D721Med (cell line): ENCODE measurements at regions not wholly inside any gene's neighbourhood (a gene's known extent, or its start where the extent isn't known, plus 50 kb on each side); places are given as distances from the start of the nearest gene placed in this dataset.

Experiments used
- DNase-seq: peaks from one replicate; pipeline ENCODE4 v3.0.0; 2011; ENCODE audit warnings: low spot score; ENCODE audit not compliant: insufficient read length
- FAIRE-seq: peaks from 2 replicates; lab custom pipeline; 2011; peaks lifted over from hg19 to GRCh38; lab: Jason Lieb, UNC
- TF ChIP-seq, protein P1 (sequence below): IDR thresholded peaks from 2 replicates; pipeline ENCODE4 v1.5.1; 2012; ENCODE audit warnings: mild to moderate bottlenecking, control low read depth; ENCODE audit not compliant: insufficient read depth; ENCODE audit errors: missing control alignments

DNA sequence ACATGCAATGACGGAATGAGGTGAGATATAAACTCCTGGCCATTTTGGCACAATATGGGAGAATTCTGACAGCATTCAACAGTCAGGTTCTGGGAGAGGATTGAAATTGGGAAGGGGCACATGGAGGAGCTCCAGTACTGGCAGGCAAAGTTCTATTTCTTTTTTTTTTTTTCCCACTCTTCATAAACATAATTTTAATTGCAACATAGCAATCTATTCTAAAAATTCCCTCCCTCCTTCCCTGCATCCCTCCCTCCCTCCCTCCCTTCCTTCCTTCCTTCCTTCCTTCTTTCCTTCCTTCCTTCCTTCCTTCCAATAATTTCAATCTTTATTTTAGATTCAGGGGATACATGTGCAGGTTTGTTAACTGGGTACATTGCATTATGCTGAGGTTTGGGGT, 93.2 kb downstream of the PTCSC3 start:
- FAIRE-seq (no peak), DNase-seq (no peak)
- TF ChIP-seq, protein P1, sequence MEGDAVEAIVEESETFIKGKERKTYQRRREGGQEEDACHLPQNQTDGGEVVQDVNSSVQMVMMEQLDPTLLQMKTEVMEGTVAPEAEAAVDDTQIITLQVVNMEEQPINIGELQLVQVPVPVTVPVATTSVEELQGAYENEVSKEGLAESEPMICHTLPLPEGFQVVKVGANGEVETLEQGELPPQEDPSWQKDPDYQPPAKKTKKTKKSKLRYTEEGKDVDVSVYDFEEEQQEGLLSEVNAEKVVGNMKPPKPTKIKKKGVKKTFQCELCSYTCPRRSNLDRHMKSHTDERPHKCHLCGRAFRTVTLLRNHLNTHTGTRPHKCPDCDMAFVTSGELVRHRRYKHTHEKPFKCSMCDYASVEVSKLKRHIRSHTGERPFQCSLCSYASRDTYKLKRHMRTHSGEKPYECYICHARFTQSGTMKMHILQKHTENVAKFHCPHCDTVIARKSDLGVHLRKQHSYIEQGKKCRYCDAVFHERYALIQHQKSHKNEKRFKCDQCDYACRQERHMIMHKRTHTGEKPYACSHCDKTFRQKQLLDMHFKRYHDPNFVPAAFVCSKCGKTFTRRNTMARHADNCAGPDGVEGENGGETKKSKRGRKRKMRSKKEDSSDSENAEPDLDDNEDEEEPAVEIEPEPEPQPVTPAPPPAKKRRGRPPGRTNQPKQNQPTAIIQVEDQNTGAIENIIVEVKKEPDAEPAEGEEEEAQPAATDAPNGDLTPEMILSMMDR, result no peak

DNA sequence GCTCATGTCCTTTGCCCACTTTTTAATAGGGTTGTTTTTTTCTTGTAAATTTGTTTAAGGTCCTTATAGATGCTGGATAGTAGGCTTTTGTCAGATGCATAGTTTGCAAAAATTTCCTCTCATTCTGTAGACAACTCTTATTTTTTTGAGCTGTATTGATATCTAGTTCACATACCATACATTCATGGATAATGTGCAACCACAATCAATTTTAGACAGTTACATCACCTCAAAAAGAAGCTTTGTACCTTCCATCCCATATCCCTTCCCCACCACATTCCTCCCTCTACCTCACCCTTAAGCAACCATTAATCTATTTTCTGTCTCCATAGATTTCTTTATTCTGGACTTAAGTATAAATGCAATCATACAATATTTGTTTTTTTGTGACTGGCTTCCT, 98.4 kb downstream of the PTCSC3 start:
- FAIRE-seq (no peak), DNase-seq (no peak)
- TF ChIP-seq, protein P1, result no peak

DNA sequence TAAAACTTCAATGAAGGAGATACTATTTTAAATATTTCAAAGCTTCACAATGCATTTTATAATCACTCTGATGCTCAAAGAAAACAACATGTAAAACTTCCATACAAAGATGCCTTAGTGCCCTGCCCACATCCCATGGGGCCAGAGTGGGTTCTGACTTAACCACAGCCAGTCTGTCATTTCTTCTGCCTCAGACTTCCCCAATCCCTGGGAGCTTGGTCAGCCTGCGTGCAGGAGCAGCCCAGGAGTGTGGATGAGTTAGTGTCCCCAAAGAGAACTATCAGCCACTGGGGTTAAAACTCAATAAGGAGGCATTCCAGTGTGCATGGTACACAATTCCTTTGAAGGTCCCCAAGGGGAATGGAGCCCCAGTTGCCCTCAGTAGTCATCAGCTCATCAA, 100.3 kb downstream of the PTCSC3 start:
- no peak for FAIRE-seq
- DNase-seq, result no peak
- TF ChIP-seq, protein P1, result no peak

GRCh38 chr14:36075203-36075602, 101.3 kb downstream of the PTCSC3 start:
- no peak for DNase-seq
- no peak for FAIRE-seq
- TF ChIP-seq, protein P1, result no peak

DNA sequence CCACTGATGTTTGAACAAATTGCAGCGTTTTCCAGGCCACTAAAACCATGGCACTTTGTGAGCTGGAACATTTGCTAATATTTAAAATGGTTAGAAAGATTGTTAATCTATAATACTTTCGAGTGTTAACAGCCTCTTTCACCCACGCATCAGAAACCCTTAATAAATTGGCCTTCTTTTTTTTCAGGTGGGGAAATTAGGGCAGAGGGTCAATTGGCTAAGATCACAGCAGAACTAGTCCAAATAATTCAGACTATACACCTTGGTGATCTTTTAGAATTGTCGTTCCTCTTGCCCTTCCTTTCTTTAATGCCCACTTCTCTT, 105.8 kb downstream of the PTCSC3 start:
- DNase-seq (no peak), FAIRE-seq (no peak)
- TF ChIP-seq, protein P1, result no peak

DNA sequence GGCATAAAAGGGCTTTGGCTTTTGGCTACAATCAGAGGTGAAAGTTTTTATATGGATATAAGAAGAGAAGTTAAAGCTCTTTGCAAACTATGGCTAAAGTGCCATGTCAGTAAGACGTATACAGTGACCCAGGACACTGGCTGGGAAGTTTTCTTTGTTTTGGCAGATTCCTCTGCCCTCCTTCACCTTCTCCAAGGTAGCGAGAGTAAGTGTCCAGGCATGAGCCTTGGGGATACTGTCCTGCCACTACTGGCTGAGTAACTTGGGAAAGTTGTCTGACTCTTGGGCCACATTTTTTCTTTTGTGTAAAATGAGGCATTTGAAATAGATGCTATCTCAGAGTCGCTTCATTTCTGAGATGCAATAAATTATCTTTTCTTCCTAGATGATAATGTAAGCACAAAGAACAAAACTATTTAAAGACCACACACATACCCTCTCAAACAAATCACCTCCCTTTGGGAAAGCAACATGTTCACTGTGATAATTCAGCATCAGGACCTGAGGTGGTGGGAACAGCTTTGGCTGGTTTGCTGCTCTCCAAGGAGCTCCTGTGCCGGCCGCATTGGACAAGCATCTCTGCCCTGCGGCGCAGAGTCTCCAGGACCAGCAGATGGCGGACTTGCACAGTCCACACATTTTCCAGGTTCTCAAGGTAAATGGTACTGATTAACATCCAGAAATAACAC, 106.3 kb downstream of the PTCSC3 start:
- TF ChIP-seq, protein P1, result peak; percentile 67
- peak; percentile 58 for FAIRE-seq
- DNase-seq, result no peak

DNA sequence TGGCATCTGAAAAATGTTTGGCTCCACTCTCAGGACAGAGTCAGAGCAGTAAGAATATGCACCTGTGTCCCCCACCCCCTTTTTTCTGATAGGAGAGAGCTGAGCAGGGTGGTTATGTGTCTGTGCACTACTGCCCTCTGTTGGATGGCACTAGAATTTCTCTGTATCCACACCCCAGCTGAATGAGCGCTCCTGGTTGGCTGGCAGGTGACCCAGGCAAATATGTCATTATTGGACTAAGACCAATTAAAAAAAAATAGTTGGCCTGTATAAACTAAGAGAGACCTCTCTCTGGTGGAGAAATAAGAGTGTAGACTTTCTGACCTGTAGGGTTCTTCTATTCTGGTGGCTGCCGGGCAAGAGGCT, 107.0 kb downstream of the PTCSC3 start:
- DNase-seq, result no peak
- TF ChIP-seq, protein P1, result peak; percentile 55
- peak; percentile 61 for FAIRE-seq
